GM12878 (cell line): ENCODE measurements at regions not wholly inside any gene's neighbourhood (a gene's known extent, or its start where the extent isn't known, plus 50 kb on each side); places are given as distances from the start of the nearest gene placed in this dataset.

Source experiments
- ASH2L ChIP-seq: fragments of 300-600, 200-600 bp; sonication (generic); IDR thresholded peaks from 2 replicates; pipeline ENCODE4 v1.6.1; 2017; ENCODE audit warnings: low read depth, mild to moderate bottlenecking, borderline replicate concordance
- CHD2 ChIP-seq: IDR thresholded peaks from 2 replicates; pipeline ENCODE4 v1.6.1; 2011; ENCODE audit warnings: low read depth, low read length, improper control_type of control experiment, borderline replicate concordance
- EP300 ChIP-seq, 2 experiments: fragments of 150-350 bp in 1 of 2; IDR thresholded peaks; 2 replicates each; pipeline ENCODE4 v1.6.1; 2011 to 2012; ENCODE audit warnings: low read depth in 2 of 2, low read length in 2 of 2, borderline replicate concordance in 1 of 2, improper control_type of control experiment in 1 of 2, inconsistent platforms in 1 of 2; ENCODE audit not compliant: control insufficient read depth in 1 of 2
- FOS ChIP-seq: IDR thresholded peaks from 3 replicates; pipeline ENCODE4 v1.6.1; 2011; ENCODE audit warnings: borderline replicate concordance; ENCODE audit not compliant: insufficient read length; ENCODE audit errors: extremely low read depth
- POLR2A ChIP-seq: IDR thresholded peaks from 2 replicates; pipeline ENCODE4 v1.6.1; 2011; ENCODE audit warnings: low read depth, mild to moderate bottlenecking, low read length
- POU2F2 ChIP-seq: IDR thresholded peaks from 3 replicates; pipeline ENCODE4 v1.6.1; 2011; ENCODE audit warnings: low read depth, mild to moderate bottlenecking, low read length, borderline replicate concordance
- RAD21 ChIP-seq: IDR thresholded peaks from 2 replicates; pipeline ENCODE4 v1.6.1; 2011; ENCODE audit warnings: mild to moderate bottlenecking, low read depth, low read length, moderate library complexity; ENCODE audit not compliant: insufficient read depth
- RB1 ChIP-seq: fragments of 450-650 bp; formaldehyde crosslinking; IDR thresholded peaks from 2 replicates; pipeline ENCODE4 v1.6.1; 2017; ENCODE audit warnings: mild to moderate bottlenecking, borderline replicate concordance
- RCOR1 ChIP-seq: conservative IDR thresholded peaks from 2 replicates; pipeline ENCODE4 v1.6.1; 2012; ENCODE audit warnings: low read depth, low read length, improper control_type of control experiment
- SIX5 ChIP-seq: IDR thresholded peaks from 2 replicates; pipeline ENCODE4 v1.6.1; 2011; ENCODE audit warnings: mild to moderate bottlenecking, low read depth, low read length, moderate library complexity; ENCODE audit not compliant: severe bottlenecking
- ZNF274 ChIP-seq: IDR thresholded peaks from one replicate; pipeline ENCODE4 v1.8.0; 2011; ENCODE audit not compliant: insufficient read length, insufficient read depth
- TF ChIP-seq, protein P1 (sequence below): IDR thresholded peaks from 2 replicates; pipeline ENCODE4 v1.6.1; 2011; ENCODE audit warnings: borderline replicate concordance, low read depth, mild to moderate bottlenecking, moderate library complexity, mixed read lengths, low read length; ENCODE audit not compliant: insufficient read depth; ENCODE audit errors: extremely low read length
- TF ChIP-seq, protein P2 (sequence below), 3 experiments: IDR thresholded peaks in 2 of 3; conservative IDR thresholded peaks in 1 of 3; 2 replicates each; pipeline ENCODE4 v1.5.1; 2011; ENCODE audit warnings: low read depth in 3 of 3, low read length in 3 of 3, mild to moderate bottlenecking in 3 of 3, control low read depth in 2 of 3, moderate library complexity in 2 of 3, inconsistent platforms in 1 of 3, mixed read lengths in 1 of 3; ENCODE audit not compliant: control insufficient read depth in 2 of 3, insufficient read depth in 1 of 3; ENCODE audit errors: extremely low read depth in 1 of 3
- TF ChIP-seq, protein P3 (sequence below): IDR thresholded peaks from 2 replicates; pipeline ENCODE4 v1.6.1; 2011; ENCODE audit warnings: low read depth, low read length, improper control_type of control experiment, borderline replicate concordance

DNA sequence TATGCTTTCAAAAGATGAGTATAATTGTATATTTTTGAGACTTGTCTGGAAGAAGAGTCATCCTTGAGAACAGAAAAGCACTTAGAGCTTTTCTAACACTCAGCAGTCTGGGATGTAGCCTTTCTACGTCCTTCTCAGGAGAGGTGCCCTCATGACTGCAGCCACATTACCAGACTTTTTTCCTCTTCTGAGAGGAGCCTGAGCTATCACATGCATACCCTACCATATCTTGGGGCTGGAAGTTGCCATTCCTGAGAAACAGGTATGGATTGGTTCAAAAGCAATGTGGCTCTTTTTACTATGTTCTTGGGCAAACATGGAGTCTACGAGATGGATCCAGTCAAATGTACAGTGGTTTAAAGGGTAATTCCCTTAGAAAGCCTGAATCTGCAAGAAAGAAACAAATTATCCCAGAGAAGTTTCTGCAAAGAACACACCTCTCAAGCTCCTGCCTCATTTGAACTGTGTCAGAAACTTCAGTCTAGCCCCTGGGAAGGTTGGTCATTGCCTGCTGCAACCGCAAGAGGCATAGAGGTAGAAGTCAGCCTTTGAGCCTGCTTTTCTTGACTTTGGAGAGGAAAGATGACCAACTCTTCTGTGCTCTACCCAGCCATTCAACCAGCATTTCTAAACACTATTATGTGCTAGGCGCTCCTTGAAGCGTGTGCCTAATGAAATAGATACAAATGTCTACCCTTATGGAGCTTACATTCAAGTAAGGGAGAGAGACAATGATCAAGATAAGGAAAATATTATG lies 401.9 kb upstream of the ACTBL2 start:
- no peak for TF ChIP-seq RAD21
- TF ChIP-seq, protein P1, sequence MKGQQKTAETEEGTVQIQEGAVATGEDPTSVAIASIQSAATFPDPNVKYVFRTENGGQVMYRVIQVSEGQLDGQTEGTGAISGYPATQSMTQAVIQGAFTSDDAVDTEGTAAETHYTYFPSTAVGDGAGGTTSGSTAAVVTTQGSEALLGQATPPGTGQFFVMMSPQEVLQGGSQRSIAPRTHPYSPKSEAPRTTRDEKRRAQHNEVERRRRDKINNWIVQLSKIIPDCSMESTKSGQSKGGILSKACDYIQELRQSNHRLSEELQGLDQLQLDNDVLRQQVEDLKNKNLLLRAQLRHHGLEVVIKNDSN = no peak
- TF ChIP-seq SIX5 = no peak
- TF ChIP-seq ZNF274 = no peak
- no peak for TF ChIP-seq ASH2L
- TF ChIP-seq, protein P2, sequence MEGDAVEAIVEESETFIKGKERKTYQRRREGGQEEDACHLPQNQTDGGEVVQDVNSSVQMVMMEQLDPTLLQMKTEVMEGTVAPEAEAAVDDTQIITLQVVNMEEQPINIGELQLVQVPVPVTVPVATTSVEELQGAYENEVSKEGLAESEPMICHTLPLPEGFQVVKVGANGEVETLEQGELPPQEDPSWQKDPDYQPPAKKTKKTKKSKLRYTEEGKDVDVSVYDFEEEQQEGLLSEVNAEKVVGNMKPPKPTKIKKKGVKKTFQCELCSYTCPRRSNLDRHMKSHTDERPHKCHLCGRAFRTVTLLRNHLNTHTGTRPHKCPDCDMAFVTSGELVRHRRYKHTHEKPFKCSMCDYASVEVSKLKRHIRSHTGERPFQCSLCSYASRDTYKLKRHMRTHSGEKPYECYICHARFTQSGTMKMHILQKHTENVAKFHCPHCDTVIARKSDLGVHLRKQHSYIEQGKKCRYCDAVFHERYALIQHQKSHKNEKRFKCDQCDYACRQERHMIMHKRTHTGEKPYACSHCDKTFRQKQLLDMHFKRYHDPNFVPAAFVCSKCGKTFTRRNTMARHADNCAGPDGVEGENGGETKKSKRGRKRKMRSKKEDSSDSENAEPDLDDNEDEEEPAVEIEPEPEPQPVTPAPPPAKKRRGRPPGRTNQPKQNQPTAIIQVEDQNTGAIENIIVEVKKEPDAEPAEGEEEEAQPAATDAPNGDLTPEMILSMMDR (IDR thresholded peaks at IDR 0.05 in 2 of 3, conservative IDR thresholded peaks at IDR 0.05 in 1 of 3; ENCODE audit: control insufficient read depth in 2 of 3, extremely low read depth in 1 of 3, insufficient read depth in 1 of 3, low read depth in 3 of 3, low read length in 3 of 3) = no peak
- no peak for TF ChIP-seq RCOR1
- TF ChIP-seq POLR2A = no peak
- TF ChIP-seq RB1 = no peak
- no peak for TF ChIP-seq POU2F2
- TF ChIP-seq FOS = no peak
- TF ChIP-seq, protein P3, sequence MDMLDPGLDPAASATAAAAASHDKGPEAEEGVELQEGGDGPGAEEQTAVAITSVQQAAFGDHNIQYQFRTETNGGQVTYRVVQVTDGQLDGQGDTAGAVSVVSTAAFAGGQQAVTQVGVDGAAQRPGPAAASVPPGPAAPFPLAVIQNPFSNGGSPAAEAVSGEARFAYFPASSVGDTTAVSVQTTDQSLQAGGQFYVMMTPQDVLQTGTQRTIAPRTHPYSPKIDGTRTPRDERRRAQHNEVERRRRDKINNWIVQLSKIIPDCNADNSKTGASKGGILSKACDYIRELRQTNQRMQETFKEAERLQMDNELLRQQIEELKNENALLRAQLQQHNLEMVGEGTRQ = no peak
- TF ChIP-seq EP300 (IDR thresholded peaks at IDR 0.05; ENCODE audit: borderline replicate concordance in 1 of 2, control insufficient read depth in 1 of 2, low read depth in 2 of 2, low read length in 2 of 2) = no peak
- no peak for TF ChIP-seq CHD2
